ENCODE measurements at regions not wholly inside any gene's neighbourhood (a gene's known extent, or its start where the extent isn't known, plus 50 kb on each side); places are given as distances from the start of the nearest gene placed in this dataset.

DNA sequence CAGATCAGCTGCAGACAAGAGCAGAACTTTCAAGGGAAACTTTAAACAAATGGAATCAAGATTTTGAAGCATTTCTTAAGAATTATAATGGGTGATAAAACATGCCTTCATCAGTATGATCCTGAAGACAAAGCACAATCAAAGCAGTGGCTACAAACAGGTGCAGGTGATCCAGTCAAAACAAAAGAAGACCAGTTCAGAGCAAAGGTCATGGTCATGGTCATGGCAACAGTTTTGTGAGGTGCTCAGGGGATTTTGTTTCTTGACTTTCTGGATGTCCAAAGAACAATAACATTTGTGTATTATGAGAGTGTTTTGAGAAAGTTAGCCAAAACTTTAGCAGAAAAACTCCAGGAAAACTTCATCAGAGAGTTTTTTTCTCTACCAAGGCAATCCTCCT is 681.7 kb upstream of the PTBP2 start:
- Histone ChIP-seq H4K91ac (replicated peaks; ENCODE audit: insufficient read length, low read length) (no peak overlapping the region), H3K27ac (ENCODE audit: low read depth, low read length) (no peak overlapping the region), H3K4ac (replicated peaks; ENCODE audit: insufficient read length, low read depth, low read length) (no peak overlapping the region), H2BK20ac (ENCODE audit: low read length) (no peak overlapping the region), H2BK5ac (ENCODE audit: low read depth, low read length) (no peak overlapping the region), H3K14ac (ENCODE audit: insufficient read length) (no peak overlapping the region), H3K79me2 (ENCODE audit: control insufficient read depth in 1 of 2, insufficient read depth in 2 of 2, low read length in 2 of 2) (no peaks in the 10 kb centered on the region), H3K79me1 (ENCODE audit: low read depth, low read length) (no peaks in the 10 kb centered on the region), H2AK5ac (ENCODE audit: low read depth, low read length) (no peak overlapping the region), H3K36me3 (ENCODE audit: control insufficient read depth in 2 of 4, insufficient read depth in 4 of 4, low read length in 3 of 4) (no peaks in the 10 kb centered on the region), H2BK120ac (replicated peaks; ENCODE audit: low read depth, low read length) (no peak overlapping the region), H3K18ac (ENCODE audit: extremely low read depth, low read length) (no peak overlapping the region), H2BK15ac (ENCODE audit: low read length) (no peak overlapping the region), H4K5ac (ENCODE audit: insufficient read length, low read depth, low read length) (no peak overlapping the region), H3K23ac (ENCODE audit: insufficient read length) (no peak overlapping the region), H3K9ac (replicated peaks in 1 of 4; ENCODE audit: extremely low read depth in 1 of 4, low read depth in 3 of 4, low read length in 3 of 4) (no peak overlapping the region), H2BK12ac (ENCODE audit: low read depth, low read length) (no peak overlapping the region), H3K9me3 (ENCODE audit: insufficient read depth in 2 of 2, low read depth in 1 of 2, low read length in 1 of 2) (no peaks in the 10 kb centered on the region), H3K23me2 (ENCODE audit: low read depth, low read length) (no peaks in the 10 kb centered on the region), H3K56ac (replicated peaks; ENCODE audit: insufficient read length, low read depth, low read length) (no peak overlapping the region), H3K4me3 (ENCODE audit: extremely low read depth in 1 of 4, insufficient read depth in 2 of 4, low read depth in 3 of 4, low read length in 4 of 4) (no peak overlapping the region), H3K27me3 (replicated peaks in 1 of 4; ENCODE audit: control insufficient read depth in 3 of 4, extremely low read depth in 1 of 4, insufficient read depth in 3 of 4, low read length in 3 of 4) (no peaks in the 10 kb centered on the region), H3K4me1 (replicated peaks in 1 of 4; ENCODE audit: control insufficient read depth in 3 of 4, insufficient read depth in 4 of 4, low read length in 3 of 4) (no peaks in the 10 kb centered on the region), H2AFZ (ENCODE audit: low read length) (no peak overlapping the region), H4K8ac (ENCODE audit: extremely low read depth, insufficient read depth, low read length) (no peak overlapping the region), H4K20me1 (replicated peaks in 1 of 2; ENCODE audit: control insufficient read depth in 1 of 2, insufficient read depth in 2 of 2, low read length in 2 of 2) (no peaks in the 10 kb centered on the region), H3K4me2 (ENCODE audit: insufficient read depth in 1 of 2, low read depth in 2 of 2, low read length in 2 of 2) (no peak overlapping the region)
- POLR2A ChIA-PET (ENCODE audit: partially characterized antibody) = no interaction called here
- FAIRE-seq (no peak), DNase-seq (ENCODE audit: low read depth in 1 of 2, low spot score in 2 of 2) (no peak)
- CTCF ChIA-PET (ENCODE audit: partially characterized antibody) = no interaction called here
- TF ChIP-seq CBX8 (IDR thresholded peaks at IDR 0.05; ENCODE audit: borderline replicate concordance, low read depth, low read length) (no peak), SIRT6 (IDR thresholded peaks at IDR 0.05; ENCODE audit: low read length) (no peak), RNF2 (IDR thresholded peaks at IDR 0.05; ENCODE audit: borderline replicate concordance, low read depth, low read length, missing control alignments, poor library complexity, severe bottlenecking) (no peak), CTCF (IDR thresholded peaks at IDR 0.05; ENCODE audit: control extremely low read depth in 1 of 3, insufficient read depth in 1 of 3, low read depth in 1 of 3, low read length in 3 of 3) (no peak), SAP30 (IDR thresholded peaks at IDR 0.05; ENCODE audit: insufficient read depth, insufficient replicate concordance, low read length) (no peak), SIX5 (IDR thresholded peaks at IDR 0.05; ENCODE audit: low read depth, low read length) (no peak), GTF2F1 (IDR thresholded peaks at IDR 0.05; ENCODE audit: borderline replicate concordance, low read depth, low read length) (no peak), TCF12 (IDR thresholded peaks at IDR 0.05; ENCODE audit: low read depth, low read length) (no peak), TBP (IDR thresholded peaks at IDR 0.05; ENCODE audit: low read depth, low read length) (no peak), BCL11A (IDR thresholded peaks at IDR 0.05; ENCODE audit: low read depth in 2 of 2, low read length in 2 of 2) (no peak), CHD1 (IDR thresholded peaks at IDR 0.05; ENCODE audit: low read depth, low read length) (no peak)
- TF ChIP-seq, protein P1, sequence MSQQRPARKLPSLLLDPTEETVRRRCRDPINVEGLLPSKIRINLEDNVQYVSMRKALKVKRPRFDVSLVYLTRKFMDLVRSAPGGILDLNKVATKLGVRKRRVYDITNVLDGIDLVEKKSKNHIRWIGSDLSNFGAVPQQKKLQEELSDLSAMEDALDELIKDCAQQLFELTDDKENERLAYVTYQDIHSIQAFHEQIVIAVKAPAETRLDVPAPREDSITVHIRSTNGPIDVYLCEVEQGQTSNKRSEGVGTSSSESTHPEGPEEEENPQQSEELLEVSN (IDR thresholded peaks at IDR 0.05) = no peak

Data from H1 (cell line).